Epithelial cell of esophagus (primary cell): ENCODE measurements at regions not wholly inside any gene's neighbourhood (a gene's known extent, or its start where the extent isn't known, plus 50 kb on each side); places are given as distances from the start of the nearest gene placed in this dataset.

Experiments
- DNase-seq: peaks from one replicate; pipeline ENCODE4 v3.0.0; 2010; ENCODE audit warnings: low read depth
- H3K4me3 ChIP-seq: 2 replicates; pipeline ENCODE4 v1.5.1; 2011; ENCODE audit warnings: mild to moderate bottlenecking, low read length, control low read depth
- CTCF ChIP-seq: IDR thresholded peaks from 2 replicates; pipeline ENCODE4 v1.5.1; 2011; ENCODE audit warnings: low read depth, mild to moderate bottlenecking, low read length, control low read depth, inconsistent platforms; ENCODE audit not compliant: insufficient read depth; ENCODE audit errors: missing control alignments

- peak; percentile 75 for DNase-seq
- H3K4me3 ChIP-seq, result no peak overlapping the region
- no peak for TF ChIP-seq CTCF
Observed at GRCh38 chr18:67010919-67011318, 407.0 kb upstream of the CDH19 start.

- TF ChIP-seq CTCF, result no peak
- no peak for DNase-seq
Observed at GRCh38 chr18:67007999-67008398, 404.1 kb upstream of the CDH19 start.

GRCh38 chr18:67007085-67007484 is 403.2 kb upstream of the CDH19 start:
- DNase-seq, result no peak
- no peak overlapping the region for H3K4me3 ChIP-seq
- no peak for TF ChIP-seq CTCF

More at GRCh38 chr18:67007999-67008398, 404.1 kb upstream of the CDH19 start:
- no peak overlapping the region for H3K4me3 ChIP-seq

- no peak for DNase-seq
- no peak overlapping the region for H3K4me3 ChIP-seq
- no peak for TF ChIP-seq CTCF
Observed at GRCh38 chr18:67001052-67001451, 397.2 kb upstream of the CDH19 start.

GRCh38 chr18:66999003-66999402 is 395.1 kb upstream of the CDH19 start:
- H3K4me3 ChIP-seq, result no peak overlapping the region
- no peak for DNase-seq
- no peak for TF ChIP-seq CTCF

- TF ChIP-seq CTCF, result no peak
- no peak overlapping the region for H3K4me3 ChIP-seq
Observed at GRCh38 chr18:66995270-66995669, 391.4 kb upstream of the CDH19 start.

GRCh38 chr18:66994790-66995189 is 390.9 kb upstream of the CDH19 start:
- H3K4me3 ChIP-seq, result no peak overlapping the region
- no peak for TF ChIP-seq CTCF
- no peak for DNase-seq

More at GRCh38 chr18:66995270-66995669, 391.4 kb upstream of the CDH19 start:
- peak; percentile 41 for DNase-seq
